ENCODE measurements at regions not wholly inside any gene's neighbourhood (a gene's known extent, or its start where the extent isn't known, plus 50 kb on each side); places are given as distances from the start of the nearest gene placed in this dataset.

GRCh38 chr12:70101064-70101463 lies 142.2 kb upstream of the CNOT2 start:
- TF ChIP-seq CTCF (conservative IDR thresholded peaks at IDR 0.05) (no peak), EZH2 (IDR thresholded peaks at IDR 0.05; ENCODE audit: low read depth) (no peak)

Measured in PC-9 (cell line).